Adipocyte (in vitro differentiated cells): ENCODE measurements at regions not wholly inside any gene's neighbourhood (a gene's known extent, or its start where the extent isn't known, plus 50 kb on each side); places are given as distances from the start of the nearest gene placed in this dataset.
A peak's percentile ranks its signal among the peaks of the same experiment; 100 is the strongest.

ENCODE experiments used
- DNase-seq: peaks from one replicate; pipeline ENCODE4 v3.0.0-alpha.2; 2015; ENCODE audit warnings: low read depth
- H3K27me3 ChIP-seq: replicated peaks from 2 replicates; pipeline ENCODE4 v1.7.0; 2013; ENCODE audit warnings: mild to moderate bottlenecking, low read length, moderate library complexity; ENCODE audit not compliant: control insufficient read depth, insufficient read depth
- H3K36me3 ChIP-seq: 2 replicates; pipeline ENCODE4 v1.7.0; 2013; ENCODE audit warnings: low read length, mild to moderate bottlenecking, moderate library complexity; ENCODE audit not compliant: control insufficient read depth, insufficient read depth, severe bottlenecking
- H3K4me1 ChIP-seq: 2 replicates; pipeline ENCODE4 v1.7.0; 2013; ENCODE audit warnings: mild to moderate bottlenecking, low read length, moderate library complexity; ENCODE audit not compliant: control insufficient read depth, insufficient read depth
- H3K4me3 ChIP-seq: 2 replicates; pipeline ENCODE4 v1.7.0; 2013; ENCODE audit warnings: mild to moderate bottlenecking, low read length, moderate library complexity
- H3K9ac ChIP-seq: 2 replicates; pipeline ENCODE4 v1.7.0; 2013; ENCODE audit warnings: mild to moderate bottlenecking, low read length, moderate library complexity
- H3K9me3 ChIP-seq: 2 replicates; pipeline ENCODE4 v1.7.0; 2013; ENCODE audit warnings: mild to moderate bottlenecking, low read length, moderate library complexity; ENCODE audit not compliant: control insufficient read depth

- Histone ChIP-seq H3K4me3 (no peak overlapping the region), H3K4me1 (peaks cover 9% of the 10 kb centered on the region), H3K9me3 (no peaks in the 10 kb centered on the region), H3K36me3 (no peaks in the 10 kb centered on the region), H3K9ac (no peak overlapping the region), H3K27me3 (no peaks in the 10 kb centered on the region)
- DNase-seq = peak; percentile 63
Observed at GRCh38 chr20:11182720-11183119, 508.9 kb upstream of the JAG1 start.

- peaks cover 9% of the 10 kb centered on the region for H3K4me1 ChIP-seq
- no peak for DNase-seq
- H3K9ac ChIP-seq = no peak overlapping the region
- no peaks in the 10 kb centered on the region for H3K36me3 ChIP-seq
- H3K4me3 ChIP-seq = no peak overlapping the region
- H3K9me3 ChIP-seq = no peaks in the 10 kb centered on the region
- H3K27me3 ChIP-seq = no peaks in the 10 kb centered on the region
Observed at GRCh38 chr20:11186301-11187008, 512.7 kb upstream of the JAG1 start.

GRCh38 chr20:11188843-11189603 lies 515.2 kb upstream of the JAG1 start:
- Histone ChIP-seq H3K4me1 (no peaks in the 10 kb centered on the region), H3K36me3 (no peaks in the 10 kb centered on the region), H3K27me3 (no peaks in the 10 kb centered on the region), H3K9ac (no peak overlapping the region), H3K4me3 (no peak overlapping the region), H3K9me3 (no peaks in the 10 kb centered on the region)
- DNase-seq = no peak

GRCh38 chr20:11190741-11191140 lies 516.9 kb upstream of the JAG1 start:
- H3K36me3 ChIP-seq = no peaks in the 10 kb centered on the region
- no peak overlapping the region for H3K4me3 ChIP-seq
- H3K9me3 ChIP-seq = no peaks in the 10 kb centered on the region
- DNase-seq = no peak
- H3K9ac ChIP-seq = no peak overlapping the region
- H3K4me1 ChIP-seq = no peaks in the 10 kb centered on the region
- no peaks in the 10 kb centered on the region for H3K27me3 ChIP-seq

- no peak for DNase-seq
- Histone ChIP-seq H3K4me1 (peaks cover 10% of the 10 kb centered on the region), H3K9ac (no peak overlapping the region), H3K27me3 (no peaks in the 10 kb centered on the region), H3K4me3 (no peak overlapping the region), H3K36me3 (no peaks in the 10 kb centered on the region), H3K9me3 (no peaks in the 10 kb centered on the region)
Observed at GRCh38 chr20:11192106-11192505, 518.3 kb upstream of the JAG1 start.

- no peaks in the 10 kb centered on the region for H3K27me3 ChIP-seq
- H3K4me1 ChIP-seq = peaks cover 10% of the 10 kb centered on the region
- H3K9ac ChIP-seq = no peak overlapping the region
- no peaks in the 10 kb centered on the region for H3K36me3 ChIP-seq
- H3K9me3 ChIP-seq = no peaks in the 10 kb centered on the region
- H3K4me3 ChIP-seq = no peak overlapping the region
- DNase-seq = peak; percentile 28
Observed at GRCh38 chr20:11193241-11193640, 519.4 kb upstream of the JAG1 start.

GRCh38 chr20:11195169-11195568 lies 521.4 kb upstream of the JAG1 start:
- no peak overlapping the region for H3K4me3 ChIP-seq
- no peaks in the 10 kb centered on the region for H3K9me3 ChIP-seq
- H3K27me3 ChIP-seq = no peaks in the 10 kb centered on the region
- no peaks in the 10 kb centered on the region for H3K36me3 ChIP-seq
- DNase-seq = no peak
- no peak overlapping the region for H3K9ac ChIP-seq
- H3K4me1 ChIP-seq = peaks cover 10% of the 10 kb centered on the region

- no peaks in the 10 kb centered on the region for H3K27me3 ChIP-seq
- H3K4me1 ChIP-seq = peaks cover 10% of the 10 kb centered on the region
- H3K4me3 ChIP-seq = no peak overlapping the region
- H3K36me3 ChIP-seq = no peaks in the 10 kb centered on the region
- peak; percentile 24 for DNase-seq
- no peak overlapping the region for H3K9ac ChIP-seq
- no peaks in the 10 kb centered on the region for H3K9me3 ChIP-seq
Observed at GRCh38 chr20:11195899-11196558, 522.2 kb upstream of the JAG1 start.

- no peaks in the 10 kb centered on the region for H3K27me3 ChIP-seq
- H3K4me1 ChIP-seq = peaks cover 10% of the 10 kb centered on the region
- H3K4me3 ChIP-seq = no peak overlapping the region
- no peaks in the 10 kb centered on the region for H3K36me3 ChIP-seq
- no peak for DNase-seq
- no peaks in the 10 kb centered on the region for H3K9me3 ChIP-seq
- H3K9ac ChIP-seq = no peak overlapping the region
Observed at GRCh38 chr20:11197851-11198250, 524.1 kb upstream of the JAG1 start.

- no peak for DNase-seq
- no peaks in the 10 kb centered on the region for H3K36me3 ChIP-seq
- H3K9ac ChIP-seq = no peak overlapping the region
- H3K9me3 ChIP-seq = no peaks in the 10 kb centered on the region
- no peak overlapping the region for H3K4me3 ChIP-seq
- H3K4me1 ChIP-seq = peaks cover 10% of the 10 kb centered on the region
- no peaks in the 10 kb centered on the region for H3K27me3 ChIP-seq
Observed at GRCh38 chr20:11200423-11200822, 526.6 kb upstream of the JAG1 start.

GRCh38 chr20:11204926-11205768 lies 531.3 kb upstream of the JAG1 start:
- DNase-seq = peak; percentile 62
- Histone ChIP-seq H3K27me3 (no peaks in the 10 kb centered on the region), H3K36me3 (no peaks in the 10 kb centered on the region), H3K4me3 (no peak overlapping the region), H3K9me3 (no peaks in the 10 kb centered on the region), H3K4me1 (peaks cover 11% of the 10 kb centered on the region), H3K9ac (no peak overlapping the region)
